GM18507 (cell line): ENCODE measurements at regions not wholly inside any gene's neighbourhood (a gene's known extent, or its start where the extent isn't known, plus 50 kb on each side); places are given as distances from the start of the nearest gene placed in this dataset.

ENCODE experiments used
- DNase-seq: peaks from one replicate; pipeline ENCODE4 v3.0.0; 2011; ENCODE audit warnings: low read depth; ENCODE audit not compliant: insufficient read length; ENCODE audit errors: extremely low spot score
- FAIRE-seq: peaks from 2 replicates; lab custom pipeline; 2011; peaks lifted over from hg19 to GRCh38; lab: Jason Lieb, UNC

DNA sequence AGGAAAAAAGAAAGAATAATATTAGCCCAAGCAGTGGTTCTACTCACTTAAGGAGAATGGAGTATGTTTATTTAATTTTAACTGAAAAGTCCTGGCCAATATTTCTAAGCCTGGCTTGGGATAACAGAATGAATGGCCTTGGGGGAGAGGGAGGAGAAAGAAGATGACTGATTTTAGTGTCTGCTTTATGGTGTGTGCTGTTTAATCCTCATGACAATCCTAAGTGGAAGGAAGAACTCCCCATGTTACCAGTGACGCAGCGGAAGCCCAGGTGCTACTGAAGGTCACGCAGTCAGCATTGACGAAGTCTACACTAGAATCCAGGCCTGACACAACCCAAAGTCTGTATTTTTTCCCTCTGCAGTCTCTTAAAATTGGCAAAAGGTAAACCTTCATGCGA lies 50.5 kb downstream of the PALM2AKAP2 start:
- no peak for DNase-seq
- FAIRE-seq = no peak

DNA sequence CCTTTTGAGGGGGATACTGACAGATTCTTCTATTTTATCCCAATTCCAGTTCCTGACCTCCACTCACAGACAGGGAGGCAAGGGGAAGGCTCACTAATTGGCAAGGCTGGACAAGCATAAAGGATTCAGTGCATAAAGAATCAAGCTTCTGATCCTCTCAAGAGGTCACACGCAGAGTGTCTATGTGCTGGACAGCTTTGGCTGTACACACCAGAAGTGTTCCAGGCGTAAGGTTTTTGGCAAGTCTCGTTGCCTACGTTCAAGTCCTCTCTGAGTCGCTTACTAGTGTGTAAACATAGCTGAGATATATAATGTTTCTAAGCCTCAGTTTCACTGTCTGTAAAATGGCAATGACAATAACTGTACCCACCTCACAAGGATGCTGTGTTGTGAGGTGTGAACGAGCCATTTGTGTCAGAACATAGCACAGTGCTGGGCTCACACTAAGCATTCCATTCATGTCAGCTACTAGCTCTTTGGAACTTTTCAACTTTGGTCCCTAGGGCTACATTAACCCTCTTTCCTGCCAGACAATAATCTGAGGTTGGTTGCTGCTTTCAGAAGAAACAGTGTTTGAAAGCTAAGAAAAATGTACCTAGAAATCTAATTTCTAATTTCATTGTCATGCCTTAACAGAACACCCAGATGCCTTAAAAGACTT lies 52.1 kb downstream of the PALM2AKAP2 start:
- FAIRE-seq (no peak), DNase-seq (no peak)

- FAIRE-seq = no peak
- no peak for DNase-seq
Measured at GRCh38 chr9:109834855-109835254, 54.9 kb downstream of the PALM2AKAP2 start.

GRCh38 chr9:109843641-109844040 lies 63.6 kb downstream of the PALM2AKAP2 start:
- no peak for DNase-seq
- no peak for FAIRE-seq

- no peak for DNase-seq
- FAIRE-seq = no peak
Measured at GRCh38 chr9:109845226-109845625, 65.2 kb downstream of the PALM2AKAP2 start.

GRCh38 chr9:109846776-109847175 lies 66.8 kb downstream of the PALM2AKAP2 start:
- no peak for DNase-seq
- no peak for FAIRE-seq

DNA sequence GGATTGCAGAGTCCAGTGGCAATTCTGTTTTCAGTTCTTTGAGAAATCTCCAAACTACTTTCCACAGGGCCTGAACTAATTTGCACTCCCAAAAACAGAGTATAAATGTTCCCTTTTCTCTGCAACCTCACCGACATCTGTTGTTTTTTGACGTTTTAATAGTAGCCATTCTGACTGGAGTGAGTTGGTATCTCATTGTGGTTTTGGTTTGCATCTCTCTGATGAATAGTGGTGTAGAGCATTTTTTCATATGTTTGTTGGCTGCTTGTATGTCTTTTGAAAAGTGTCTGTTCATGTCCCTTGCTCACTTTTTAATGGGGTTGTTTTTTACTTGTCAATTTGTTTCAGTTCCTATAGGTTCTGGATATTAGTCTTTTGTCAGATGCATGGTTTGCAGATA lies 72.6 kb downstream of the PALM2AKAP2 start:
- FAIRE-seq (no peak), DNase-seq (no peak)

- FAIRE-seq (no peak), DNase-seq (no peak)
Measured at GRCh38 chr9:109855540-109855939, 75.5 kb downstream of the PALM2AKAP2 start.

- no peak for DNase-seq
- no peak for FAIRE-seq
Measured at GRCh38 chr9:109856785-109857184, 76.8 kb downstream of the PALM2AKAP2 start.

- FAIRE-seq = no peak
Measured at GRCh38 chr9:109857336-109857735, 77.3 kb downstream of the PALM2AKAP2 start.

GRCh38 chr9:109859447-109859846 lies 79.4 kb downstream of the PALM2AKAP2 start:
- FAIRE-seq = no peak
- no peak for DNase-seq

More at GRCh38 chr9:109857336-109857735, 77.3 kb downstream of the PALM2AKAP2 start:
- no peak for DNase-seq

DNA sequence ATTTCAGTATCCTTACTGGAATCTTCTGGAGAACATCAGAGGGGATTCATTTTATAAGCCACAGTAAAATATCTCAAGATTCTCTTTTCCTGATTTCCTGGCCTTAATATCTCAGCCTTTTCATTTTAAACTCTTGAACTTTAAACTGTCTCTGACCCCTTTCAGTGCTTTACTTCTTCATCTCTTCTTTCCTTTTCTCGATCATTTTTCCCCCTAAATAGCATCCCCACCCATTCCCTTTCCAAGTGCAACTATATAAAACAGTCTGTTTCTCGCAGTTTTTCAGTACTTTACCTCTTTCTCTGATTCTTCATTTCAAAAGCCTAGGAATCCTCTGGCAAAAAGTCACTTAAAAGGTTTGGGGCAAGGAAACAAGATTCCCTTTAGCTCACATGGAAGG lies 80.5 kb downstream of the PALM2AKAP2 start:
- DNase-seq (no peak), FAIRE-seq (no peak)

GRCh38 chr9:109861499-109861898 lies 81.5 kb downstream of the PALM2AKAP2 start:
- DNase-seq (no peak), FAIRE-seq (no peak)

DNA sequence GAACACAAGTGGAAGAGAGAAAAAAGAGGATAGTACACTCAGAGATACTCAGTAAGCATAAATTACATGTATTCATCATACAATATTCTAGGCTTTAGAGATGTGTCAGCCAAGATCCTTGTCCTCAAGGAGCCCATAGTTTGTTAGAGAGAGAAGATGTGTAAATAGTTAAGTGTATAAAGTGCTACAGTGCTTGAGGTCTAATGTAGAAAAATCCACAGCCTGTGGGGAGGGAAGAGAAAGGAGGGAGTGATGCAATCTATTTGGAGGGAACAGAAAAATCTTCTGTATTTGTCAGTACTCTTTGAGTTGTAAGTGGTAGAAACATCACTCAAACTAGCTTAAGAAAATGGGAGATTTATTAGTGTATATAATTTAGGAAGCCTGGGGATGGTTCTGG lies 81.9 kb downstream of the PALM2AKAP2 start:
- DNase-seq (no peak), FAIRE-seq (no peak)

- DNase-seq (no peak), FAIRE-seq (no peak)
Measured at GRCh38 chr9:109862452-109862851, 82.5 kb downstream of the PALM2AKAP2 start.

GRCh38 chr9:109863961-109864360 lies 84.0 kb downstream of the PALM2AKAP2 start:
- no peak for FAIRE-seq
- no peak for DNase-seq

GRCh38 chr9:109865521-109865920 lies 85.5 kb downstream of the PALM2AKAP2 start:
- no peak for DNase-seq
- no peak for FAIRE-seq

- no peak for FAIRE-seq
Measured at GRCh38 chr9:109868207-109868606, 88.2 kb downstream of the PALM2AKAP2 start.

DNA sequence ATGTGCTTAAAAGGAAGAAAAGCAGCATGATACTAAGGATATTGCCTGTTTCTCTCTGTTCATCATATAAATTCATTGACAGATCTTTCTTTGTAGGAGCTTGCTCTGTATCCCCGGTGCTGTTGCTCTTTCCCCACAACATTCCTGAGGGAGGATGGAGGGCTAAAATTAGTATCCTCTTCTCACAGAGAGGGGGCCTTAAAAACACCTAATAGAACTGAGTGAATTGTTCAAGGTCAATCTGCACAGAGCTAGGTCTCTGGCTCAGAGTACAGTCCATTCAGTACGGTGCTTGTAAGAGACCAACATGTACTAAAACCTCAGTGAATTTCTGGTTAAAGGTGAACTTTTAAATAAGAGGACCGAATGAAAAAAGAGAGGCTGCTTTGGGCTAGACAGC lies 88.7 kb downstream of the PALM2AKAP2 start:
- FAIRE-seq (no peak), DNase-seq (no peak)

More at GRCh38 chr9:109868207-109868606, 88.2 kb downstream of the PALM2AKAP2 start:
- DNase-seq = no peak

DNA sequence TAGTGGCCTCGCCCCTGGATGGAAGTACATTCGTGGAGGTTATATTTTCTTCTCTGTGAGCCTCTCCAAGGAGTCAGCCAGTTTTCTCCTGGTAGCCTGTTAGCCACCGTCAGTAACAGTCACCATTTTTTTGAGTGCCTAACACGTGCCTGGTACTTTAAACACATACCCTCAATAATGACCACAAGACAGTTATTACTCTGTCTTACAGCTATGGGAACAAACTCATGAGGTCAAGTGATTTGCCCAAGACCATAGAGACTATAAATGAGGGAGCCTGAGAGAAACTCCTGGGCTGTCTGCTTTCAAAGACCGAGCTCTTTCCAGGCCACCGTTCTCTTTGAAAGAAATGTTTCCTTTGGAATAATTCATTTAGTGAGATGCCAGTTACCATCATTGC lies 90.4 kb downstream of the PALM2AKAP2 start:
- DNase-seq (no peak), FAIRE-seq (no peak)

DNA sequence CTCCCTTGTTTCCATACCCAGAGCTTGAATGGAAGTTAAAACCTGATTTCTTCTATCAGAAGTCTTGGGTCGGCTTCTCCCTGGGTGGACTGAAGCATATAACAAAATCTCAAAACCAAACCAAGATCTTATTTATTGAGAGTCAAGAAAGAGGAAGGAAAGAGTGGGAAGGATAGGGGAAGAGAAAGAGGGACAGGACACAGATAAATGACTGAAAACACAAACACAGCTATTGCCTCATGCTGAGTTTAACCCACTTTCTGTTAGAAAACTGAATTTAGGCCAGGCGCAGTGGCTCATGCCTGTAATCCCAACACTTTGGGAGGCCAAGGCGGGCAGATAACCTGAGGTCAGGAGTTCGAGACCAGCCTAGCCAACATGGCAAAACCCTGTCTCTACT lies 92.9 kb downstream of the PALM2AKAP2 start:
- no peak for DNase-seq
- FAIRE-seq = no peak
